ENCODE measurements at regions not wholly inside any gene's neighbourhood (a gene's known extent, or its start where the extent isn't known, plus 50 kb on each side); places are given as distances from the start of the nearest gene placed in this dataset.
A peak's percentile ranks its signal among the peaks of the same experiment; 100 is the strongest.

DNA sequence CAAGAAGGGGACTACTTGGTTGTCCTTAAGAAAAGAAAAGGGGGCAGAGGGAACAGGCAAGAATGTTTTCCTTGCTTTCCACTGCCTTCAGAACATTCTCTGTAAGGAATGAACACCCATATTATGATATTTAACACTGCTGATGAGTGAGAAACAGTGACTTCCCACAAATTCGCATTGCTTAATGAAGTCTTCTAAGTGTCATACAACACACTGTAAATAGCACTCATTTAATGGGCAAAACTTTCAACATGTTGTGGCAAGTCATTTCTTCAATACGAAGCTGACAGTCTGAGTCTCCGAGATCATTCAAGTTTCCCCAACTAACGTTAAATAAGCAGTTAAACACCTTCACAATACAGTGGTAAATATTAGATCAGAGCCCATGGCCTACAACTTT lies 464.4 kb downstream of the SHQ1 start:
- TF ChIP-seq, protein P1, sequence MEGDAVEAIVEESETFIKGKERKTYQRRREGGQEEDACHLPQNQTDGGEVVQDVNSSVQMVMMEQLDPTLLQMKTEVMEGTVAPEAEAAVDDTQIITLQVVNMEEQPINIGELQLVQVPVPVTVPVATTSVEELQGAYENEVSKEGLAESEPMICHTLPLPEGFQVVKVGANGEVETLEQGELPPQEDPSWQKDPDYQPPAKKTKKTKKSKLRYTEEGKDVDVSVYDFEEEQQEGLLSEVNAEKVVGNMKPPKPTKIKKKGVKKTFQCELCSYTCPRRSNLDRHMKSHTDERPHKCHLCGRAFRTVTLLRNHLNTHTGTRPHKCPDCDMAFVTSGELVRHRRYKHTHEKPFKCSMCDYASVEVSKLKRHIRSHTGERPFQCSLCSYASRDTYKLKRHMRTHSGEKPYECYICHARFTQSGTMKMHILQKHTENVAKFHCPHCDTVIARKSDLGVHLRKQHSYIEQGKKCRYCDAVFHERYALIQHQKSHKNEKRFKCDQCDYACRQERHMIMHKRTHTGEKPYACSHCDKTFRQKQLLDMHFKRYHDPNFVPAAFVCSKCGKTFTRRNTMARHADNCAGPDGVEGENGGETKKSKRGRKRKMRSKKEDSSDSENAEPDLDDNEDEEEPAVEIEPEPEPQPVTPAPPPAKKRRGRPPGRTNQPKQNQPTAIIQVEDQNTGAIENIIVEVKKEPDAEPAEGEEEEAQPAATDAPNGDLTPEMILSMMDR (IDR thresholded peaks at IDR 0.05; ENCODE audit: unreplicated experiment) = no peak
- CTCF ChIA-PET = interaction anchor here (0.6 to 1.0 kb wide), 3 partner anchors 76 to 282 kb away, joined by 3 to 4 read pairs (median 4); no protein-coding TSS in a partner anchor
- no TSS peak for BruUV-seq (replicated peaks)
- Mint-ChIP-seq H3K27me3 (ENCODE audit: insufficient read depth, unreplicated experiment) (no peaks in the 10 kb centered on the region), H3K27ac (ENCODE audit: low read depth, unreplicated experiment) (peak overlapping the region; percentile 21), H3K4me1 (ENCODE audit: insufficient read depth, unreplicated experiment) (peaks cover 40% of the 10 kb centered on the region), H3K36me3 (ENCODE audit: insufficient read depth, unreplicated experiment) (peaks cover 11% of the 10 kb centered on the region), H3K9me3 (ENCODE audit: unreplicated experiment) (no peaks in the 10 kb centered on the region), H3K4me3 (ENCODE audit: unreplicated experiment) (peak overlapping the region; percentile 17)
- POLR2A ChIA-PET = interaction anchor here (0.8 to 2.2 kb wide), 4 partner anchors 9 to 58 kb away, joined by 3 to 10 read pairs (median 4); no protein-coding TSS in a partner anchor
- peak; percentile 12 for DNase-seq (ENCODE audit: unreplicated experiment)
- intact Hi-C loops (cut with micrococcal nuclease) = no loop called here

DNA sequence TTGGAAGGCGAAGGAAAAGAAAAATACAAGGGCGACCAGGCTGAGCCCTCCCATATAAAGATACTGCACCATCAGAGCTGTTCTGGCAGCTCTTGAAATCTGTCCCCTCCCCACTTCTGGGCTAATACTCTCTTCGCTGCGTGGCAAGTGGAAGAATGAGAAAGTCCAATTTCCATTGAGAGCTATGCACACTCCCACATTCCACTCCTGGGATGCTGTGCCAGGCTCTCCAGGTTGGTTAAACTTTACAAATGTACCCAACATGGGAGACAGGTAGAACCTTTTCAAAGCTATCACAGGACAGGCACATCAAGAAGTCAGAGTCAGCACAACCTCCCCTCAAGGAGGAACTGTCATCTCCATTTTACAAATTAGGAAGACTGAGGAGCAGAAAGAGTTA lies 465.0 kb downstream of the SHQ1 start:
- no TSS peak for BruUV-seq (replicated peaks)
- ChIA-PET POLR2A (interaction anchor here (0.6 to 2.2 kb wide), 4 partner anchors 8 to 23 kb away, joined by 3 to 10 read pairs (median 4); no protein-coding TSS in a partner anchor), CTCF (interaction anchor here (0.7 to 1.0 kb wide), 2 partner anchors 33 to 283 kb away, joined by 3 read pairs; no protein-coding TSS in a partner anchor)
- Mint-ChIP-seq H3K27ac (ENCODE audit: low read depth, unreplicated experiment) (peak overlapping the region; percentile 21), H3K4me1 (ENCODE audit: insufficient read depth, unreplicated experiment) (peaks cover 43% of the 10 kb centered on the region), H3K9me3 (ENCODE audit: unreplicated experiment) (no peaks in the 10 kb centered on the region), H3K27me3 (ENCODE audit: insufficient read depth, unreplicated experiment) (no peaks in the 10 kb centered on the region), H3K36me3 (ENCODE audit: insufficient read depth, unreplicated experiment) (peaks cover 17% of the 10 kb centered on the region), H3K4me3 (ENCODE audit: unreplicated experiment) (no peak overlapping the region)
- intact Hi-C loops (cut with micrococcal nuclease) = no loop called here
- TF ChIP-seq, protein P1 (IDR thresholded peaks at IDR 0.05; ENCODE audit: unreplicated experiment) = no peak
- DNase-seq (ENCODE audit: unreplicated experiment) = no peak

DNA sequence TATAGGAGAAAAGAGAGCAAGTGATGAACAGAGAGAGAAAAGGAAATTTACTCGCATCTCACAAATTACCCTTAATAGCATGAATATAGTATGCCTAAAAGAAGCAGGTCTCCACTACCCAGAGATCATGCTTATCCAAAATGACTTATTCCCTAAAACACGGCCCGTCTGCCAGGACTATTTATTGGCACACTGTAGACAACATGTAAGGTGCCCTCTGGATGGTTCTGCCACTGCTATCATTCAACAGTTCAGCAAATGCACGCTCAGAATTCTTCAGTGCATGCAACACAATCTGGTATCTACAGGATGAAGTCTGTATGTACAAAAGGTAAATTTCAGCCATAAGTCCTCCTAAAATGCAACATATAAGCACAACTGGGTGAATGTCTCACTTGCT lies 465.8 kb downstream of the SHQ1 start:
- BruUV-seq (replicated peaks) = no TSS peak
- intact Hi-C loops (cut with micrococcal nuclease) = no loop called here
- Mint-ChIP-seq H3K9me3 (ENCODE audit: unreplicated experiment) (no peaks in the 10 kb centered on the region), H3K27ac (ENCODE audit: low read depth, unreplicated experiment) (no peak overlapping the region), H3K4me3 (ENCODE audit: unreplicated experiment) (no peak overlapping the region), H3K27me3 (ENCODE audit: insufficient read depth, unreplicated experiment) (no peaks in the 10 kb centered on the region), H3K36me3 (ENCODE audit: insufficient read depth, unreplicated experiment) (peaks cover 22% of the 10 kb centered on the region), H3K4me1 (ENCODE audit: insufficient read depth, unreplicated experiment) (peaks cover 41% of the 10 kb centered on the region)
- ChIA-PET POLR2A (no interaction called here), CTCF (no interaction called here)
- DNase-seq (ENCODE audit: unreplicated experiment) = no peak
- TF ChIP-seq, protein P1 (IDR thresholded peaks at IDR 0.05; ENCODE audit: unreplicated experiment) = no peak

DNA sequence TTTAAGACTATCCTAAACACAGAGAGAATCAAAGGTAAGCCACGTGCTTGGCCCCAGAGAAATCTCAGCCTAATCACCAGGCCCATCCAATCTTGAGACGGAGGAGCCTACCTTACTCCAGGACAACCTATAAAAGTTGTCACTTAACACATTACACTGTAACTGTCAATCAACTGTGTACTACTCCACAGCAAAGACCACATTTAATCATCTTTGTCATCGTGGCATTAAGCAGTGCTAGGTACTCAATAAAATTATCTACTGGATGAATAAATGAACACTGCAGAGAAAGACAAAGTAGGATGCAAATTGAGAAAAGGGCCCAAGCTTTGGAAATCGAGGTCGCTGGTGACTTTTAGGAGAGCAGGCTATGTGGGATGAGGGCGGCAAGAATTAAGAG lies 466.7 kb downstream of the SHQ1 start:
- CTCF ChIA-PET = no interaction called here
- H3K4me1 Mint-ChIP-seq (ENCODE audit: insufficient read depth, unreplicated experiment) = peaks cover 41% of the 10 kb centered on the region
- no peak overlapping the region for H3K4me3 Mint-ChIP-seq (ENCODE audit: unreplicated experiment)
- H3K36me3 Mint-ChIP-seq (ENCODE audit: insufficient read depth, unreplicated experiment) = peaks cover 29% of the 10 kb centered on the region
- H3K9me3 Mint-ChIP-seq (ENCODE audit: unreplicated experiment) = no peaks in the 10 kb centered on the region
- H3K27ac Mint-ChIP-seq (ENCODE audit: low read depth, unreplicated experiment) = no peak overlapping the region
- TF ChIP-seq, protein P1 (IDR thresholded peaks at IDR 0.05; ENCODE audit: unreplicated experiment) = no peak
- BruUV-seq (replicated peaks) = no TSS peak
- intact Hi-C loops (cut with micrococcal nuclease) = no loop called here
- POLR2A ChIA-PET = no interaction called here
- H3K27me3 Mint-ChIP-seq (ENCODE audit: insufficient read depth, unreplicated experiment) = no peaks in the 10 kb centered on the region
- DNase-seq (ENCODE audit: unreplicated experiment) = no peak

Data from MCF 10A (cell line).